ENCODE measurements at regions not wholly inside any gene's neighbourhood (a gene's known extent, or its start where the extent isn't known, plus 50 kb on each side); places are given as distances from the start of the nearest gene placed in this dataset.

GRCh38 chr18:78820161-78820834 is 159.3 kb upstream of the SALL3 start:
- in situ Hi-C loops (cut with HindIII; ENCODE audit: low sequenced_read_pairs) = no loop called here
- no peak for TF ChIP-seq CTCF (IDR thresholded peaks at IDR 0.05; ENCODE audit: low read depth, low read length)
- no peak overlapping the region for H3K4me3 ChIP-seq (ENCODE audit: low read depth, low read length)
- DNase-seq (ENCODE audit: low read depth, low spot score) = no peak

GRCh38 chr18:78821396-78821795 is 158.2 kb upstream of the SALL3 start:
- DNase-seq (ENCODE audit: low read depth, low spot score) = no peak
- in situ Hi-C loops (cut with HindIII; ENCODE audit: low sequenced_read_pairs) = no loop called here
- TF ChIP-seq CTCF (IDR thresholded peaks at IDR 0.05; ENCODE audit: low read depth, low read length) = no peak
- H3K4me3 ChIP-seq (ENCODE audit: low read depth, low read length) = no peak overlapping the region

GRCh38 chr18:78822171-78822948 is 157.3 kb upstream of the SALL3 start:
- in situ Hi-C loops (cut with HindIII; ENCODE audit: low sequenced_read_pairs) = no loop called here
- DNase-seq (ENCODE audit: low read depth, low spot score) = no peak
- TF ChIP-seq CTCF (IDR thresholded peaks at IDR 0.05; ENCODE audit: low read depth, low read length) = no peak
- no peak overlapping the region for H3K4me3 ChIP-seq (ENCODE audit: low read depth, low read length)

- TF ChIP-seq CTCF (IDR thresholded peaks at IDR 0.05; ENCODE audit: low read depth, low read length) = no peak
- no peak overlapping the region for H3K4me3 ChIP-seq (ENCODE audit: low read depth, low read length)
- DNase-seq (ENCODE audit: low read depth, low spot score) = no peak
- in situ Hi-C loops (cut with HindIII; ENCODE audit: low sequenced_read_pairs) = no loop called here
Observed at GRCh38 chr18:78822949-78823285, 156.7 kb upstream of the SALL3 start.

GRCh38 chr18:78825168-78825567 is 154.4 kb upstream of the SALL3 start:
- H3K4me3 ChIP-seq (ENCODE audit: low read depth, low read length) = no peak overlapping the region
- in situ Hi-C loops (cut with HindIII; ENCODE audit: low sequenced_read_pairs) = no loop called here
- DNase-seq (ENCODE audit: low read depth, low spot score) = no peak
- no peak for TF ChIP-seq CTCF (IDR thresholded peaks at IDR 0.05; ENCODE audit: low read depth, low read length)

- no peak for DNase-seq (ENCODE audit: low read depth, low spot score)
- in situ Hi-C loops (cut with HindIII; ENCODE audit: low sequenced_read_pairs) = no loop called here
- no peak for TF ChIP-seq CTCF (IDR thresholded peaks at IDR 0.05; ENCODE audit: low read depth, low read length)
- H3K4me3 ChIP-seq (ENCODE audit: low read depth, low read length) = no peak overlapping the region
Observed at GRCh38 chr18:78826631-78827030, 153.0 kb upstream of the SALL3 start.

Measured in astrocyte of the spinal cord (primary cell).